ENCODE measurements at regions not wholly inside any gene's neighbourhood (a gene's known extent, or its start where the extent isn't known, plus 50 kb on each side); places are given as distances from the start of the nearest gene placed in this dataset.

GRCh38 chr5:57412680-57413079, 69.9 kb downstream of the ACTBL2 start:
- H3K27me3 ChIP-seq (ENCODE audit: control insufficient read depth, extremely low read depth, insufficient read depth, low read length) = peaks cover 12% of the 10 kb centered on the region
- no peaks in the 10 kb centered on the region for H4K20me1 ChIP-seq (ENCODE audit: control insufficient read depth, extremely low read depth, insufficient read depth, low read length)
- no peak overlapping the region for H3K27ac ChIP-seq (ENCODE audit: control insufficient read depth, insufficient read depth, low read length)
- no peaks in the 10 kb centered on the region for H3K4me1 ChIP-seq (ENCODE audit: control insufficient read depth, extremely low read depth, insufficient read depth, low read length)
- H3K9me1 ChIP-seq (ENCODE audit: control insufficient read depth, extremely low read depth, insufficient read depth, low read length) = no peaks in the 10 kb centered on the region
- no peak overlapping the region for H2AFZ ChIP-seq (ENCODE audit: control insufficient read depth, low read length)
- dilution Hi-C loops (cut with MboI; ENCODE audit: extremely low pct_ligation_motif_present, low sequenced_read_pairs) = no loop called here
- no peaks in the 10 kb centered on the region for H3K9me3 ChIP-seq (ENCODE audit: control insufficient read depth, low read depth, low read length)
- no peak overlapping the region for H3K9ac ChIP-seq (ENCODE audit: control insufficient read depth, extremely low read depth, insufficient read depth, low read length)
- FAIRE-seq (no peak), DNase-seq (ENCODE audit: low read depth, low spot score) (no peak)
- H3K79me2 ChIP-seq (ENCODE audit: control insufficient read depth, insufficient read depth, low read length) = no peaks in the 10 kb centered on the region
- no peak overlapping the region for H3K4me2 ChIP-seq (ENCODE audit: control insufficient read depth, extremely low read depth, insufficient read depth, low read depth, low read length)
- no peak overlapping the region for H3K4me3 ChIP-seq (ENCODE audit: control insufficient read depth in 2 of 3, extremely low read depth in 1 of 3, insufficient read depth in 2 of 3, low read depth in 1 of 3, low read length in 3 of 3)
- no peaks in the 10 kb centered on the region for H3K36me3 ChIP-seq (ENCODE audit: control insufficient read depth in 2 of 2, extremely low read depth in 1 of 2, insufficient read depth in 2 of 2, low read length in 2 of 2)
- TF ChIP-seq, protein P1, sequence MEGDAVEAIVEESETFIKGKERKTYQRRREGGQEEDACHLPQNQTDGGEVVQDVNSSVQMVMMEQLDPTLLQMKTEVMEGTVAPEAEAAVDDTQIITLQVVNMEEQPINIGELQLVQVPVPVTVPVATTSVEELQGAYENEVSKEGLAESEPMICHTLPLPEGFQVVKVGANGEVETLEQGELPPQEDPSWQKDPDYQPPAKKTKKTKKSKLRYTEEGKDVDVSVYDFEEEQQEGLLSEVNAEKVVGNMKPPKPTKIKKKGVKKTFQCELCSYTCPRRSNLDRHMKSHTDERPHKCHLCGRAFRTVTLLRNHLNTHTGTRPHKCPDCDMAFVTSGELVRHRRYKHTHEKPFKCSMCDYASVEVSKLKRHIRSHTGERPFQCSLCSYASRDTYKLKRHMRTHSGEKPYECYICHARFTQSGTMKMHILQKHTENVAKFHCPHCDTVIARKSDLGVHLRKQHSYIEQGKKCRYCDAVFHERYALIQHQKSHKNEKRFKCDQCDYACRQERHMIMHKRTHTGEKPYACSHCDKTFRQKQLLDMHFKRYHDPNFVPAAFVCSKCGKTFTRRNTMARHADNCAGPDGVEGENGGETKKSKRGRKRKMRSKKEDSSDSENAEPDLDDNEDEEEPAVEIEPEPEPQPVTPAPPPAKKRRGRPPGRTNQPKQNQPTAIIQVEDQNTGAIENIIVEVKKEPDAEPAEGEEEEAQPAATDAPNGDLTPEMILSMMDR (optimal IDR thresholded peaks at IDR 0.05 in 1 of 3, IDR thresholded peaks at IDR 0.05 in 1 of 3, conservative IDR thresholded peaks at IDR 0.05 in 1 of 3; ENCODE audit: extremely low read depth in 1 of 3, insufficient read depth in 2 of 3, low read length in 3 of 3) = no peak
- no peak for TF ChIP-seq EZH2 (IDR thresholded peaks at IDR 0.05; ENCODE audit: low read length)

DNA sequence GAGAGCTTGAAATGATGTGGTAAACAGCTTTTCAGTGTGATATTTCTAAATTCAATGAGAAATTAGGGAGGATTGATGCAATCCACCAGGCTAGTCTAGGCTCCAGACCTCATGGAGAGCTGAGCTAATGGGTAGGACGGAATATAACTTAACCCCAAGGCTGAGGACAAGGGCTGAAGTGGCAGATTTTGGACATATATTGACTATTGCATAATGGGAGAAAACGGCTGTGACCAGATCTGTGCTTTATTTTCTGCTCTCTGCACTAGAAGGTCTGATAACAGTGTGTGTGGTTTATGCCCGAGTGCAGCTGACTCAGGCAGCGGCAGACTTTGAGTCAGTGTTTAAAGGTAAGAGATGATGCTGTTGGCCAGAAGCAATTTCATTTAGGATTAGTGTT, 70.6 kb downstream of the ACTBL2 start:
- Histone ChIP-seq H3K79me2 (ENCODE audit: control insufficient read depth, insufficient read depth, low read length) (no peaks in the 10 kb centered on the region), H3K9me3 (ENCODE audit: control insufficient read depth, low read depth, low read length) (no peaks in the 10 kb centered on the region), H3K4me2 (ENCODE audit: control insufficient read depth, extremely low read depth, insufficient read depth, low read depth, low read length) (no peak overlapping the region), H3K9me1 (ENCODE audit: control insufficient read depth, extremely low read depth, insufficient read depth, low read length) (no peaks in the 10 kb centered on the region), H3K4me3 (ENCODE audit: control insufficient read depth in 2 of 3, extremely low read depth in 1 of 3, insufficient read depth in 2 of 3, low read depth in 1 of 3, low read length in 3 of 3) (no peak overlapping the region), H3K4me1 (ENCODE audit: control insufficient read depth, extremely low read depth, insufficient read depth, low read length) (no peaks in the 10 kb centered on the region), H3K9ac (ENCODE audit: control insufficient read depth, extremely low read depth, insufficient read depth, low read length) (no peak overlapping the region), H4K20me1 (ENCODE audit: control insufficient read depth, extremely low read depth, insufficient read depth, low read length) (no peaks in the 10 kb centered on the region), H3K27me3 (ENCODE audit: control insufficient read depth, extremely low read depth, insufficient read depth, low read length) (peaks cover 6% of the 10 kb centered on the region), H2AFZ (ENCODE audit: control insufficient read depth, low read length) (no peak overlapping the region), H3K36me3 (ENCODE audit: control insufficient read depth in 2 of 2, extremely low read depth in 1 of 2, insufficient read depth in 2 of 2, low read length in 2 of 2) (no peaks in the 10 kb centered on the region), H3K27ac (ENCODE audit: control insufficient read depth, insufficient read depth, low read length) (no peak overlapping the region)
- no peak for DNase-seq (ENCODE audit: low read depth, low spot score)
- no peak for FAIRE-seq
- dilution Hi-C loops (cut with MboI; ENCODE audit: extremely low pct_ligation_motif_present, low sequenced_read_pairs) = no loop called here
- no peak for TF ChIP-seq EZH2 (IDR thresholded peaks at IDR 0.05; ENCODE audit: low read length)
- TF ChIP-seq, protein P1 (optimal IDR thresholded peaks at IDR 0.05 in 1 of 3, IDR thresholded peaks at IDR 0.05 in 1 of 3, conservative IDR thresholded peaks at IDR 0.05 in 1 of 3; ENCODE audit: extremely low read depth in 1 of 3, insufficient read depth in 2 of 3, low read length in 3 of 3) = no peak

Measured in keratinocyte (primary cell).